Ishikawa (cell line): ENCODE measurements at regions not wholly inside any gene's neighbourhood (a gene's known extent, or its start where the extent isn't known, plus 50 kb on each side); places are given as distances from the start of the nearest gene placed in this dataset.

Experiments used
- CEBPB ChIP-seq: IDR thresholded peaks from 2 replicates; pipeline ENCODE4 v1.6.1; 2012
- EGR1 ChIP-seq: IDR thresholded peaks from 2 replicates; pipeline ENCODE4 v1.6.1; 2012
- FOXM1 ChIP-seq: IDR thresholded peaks from 2 replicates; pipeline ENCODE4 v1.6.1; 2012; ENCODE audit warnings: low read depth, borderline replicate concordance
- TAF1 ChIP-seq: IDR thresholded peaks from 2 replicates; pipeline ENCODE4 v1.6.1; 2012; ENCODE audit warnings: low read depth, mild to moderate bottlenecking
- YY1 ChIP-seq: IDR thresholded peaks from 2 replicates; pipeline ENCODE4 v1.6.1; 2012; ENCODE audit warnings: low read depth
- TF ChIP-seq, protein P1 (sequence below): IDR thresholded peaks from 2 replicates; pipeline ENCODE4 v1.6.1; 2012; ENCODE audit warnings: low read depth, mild to moderate bottlenecking

DNA sequence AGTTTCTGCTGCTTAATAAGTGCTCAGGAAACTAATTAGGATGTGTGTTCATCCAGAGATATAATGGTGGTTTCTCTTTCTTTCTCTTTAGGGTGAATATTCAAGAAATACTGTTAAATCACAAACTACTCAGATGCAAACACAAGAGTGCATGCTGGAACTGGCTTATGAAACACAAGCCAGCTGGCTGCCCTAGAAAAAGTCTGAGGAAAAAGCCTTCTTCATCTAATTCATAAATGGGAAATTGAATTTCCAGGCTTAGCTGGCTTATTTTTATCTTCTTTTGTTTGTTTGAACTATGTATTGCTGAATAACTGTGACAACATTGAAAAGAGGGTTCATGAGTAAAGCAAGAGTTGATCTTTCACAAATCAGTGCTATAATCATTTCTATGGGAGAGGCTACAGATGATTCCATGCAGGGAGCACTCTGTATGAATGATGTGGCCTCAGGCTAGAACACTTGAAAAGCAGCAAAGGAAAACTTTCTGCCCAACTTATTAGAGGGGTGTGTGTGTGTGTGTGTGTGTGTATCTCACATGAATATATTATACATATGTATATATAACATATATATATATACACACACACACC is 69.8 kb upstream of the SCEL start:
- TF ChIP-seq, protein P1, sequence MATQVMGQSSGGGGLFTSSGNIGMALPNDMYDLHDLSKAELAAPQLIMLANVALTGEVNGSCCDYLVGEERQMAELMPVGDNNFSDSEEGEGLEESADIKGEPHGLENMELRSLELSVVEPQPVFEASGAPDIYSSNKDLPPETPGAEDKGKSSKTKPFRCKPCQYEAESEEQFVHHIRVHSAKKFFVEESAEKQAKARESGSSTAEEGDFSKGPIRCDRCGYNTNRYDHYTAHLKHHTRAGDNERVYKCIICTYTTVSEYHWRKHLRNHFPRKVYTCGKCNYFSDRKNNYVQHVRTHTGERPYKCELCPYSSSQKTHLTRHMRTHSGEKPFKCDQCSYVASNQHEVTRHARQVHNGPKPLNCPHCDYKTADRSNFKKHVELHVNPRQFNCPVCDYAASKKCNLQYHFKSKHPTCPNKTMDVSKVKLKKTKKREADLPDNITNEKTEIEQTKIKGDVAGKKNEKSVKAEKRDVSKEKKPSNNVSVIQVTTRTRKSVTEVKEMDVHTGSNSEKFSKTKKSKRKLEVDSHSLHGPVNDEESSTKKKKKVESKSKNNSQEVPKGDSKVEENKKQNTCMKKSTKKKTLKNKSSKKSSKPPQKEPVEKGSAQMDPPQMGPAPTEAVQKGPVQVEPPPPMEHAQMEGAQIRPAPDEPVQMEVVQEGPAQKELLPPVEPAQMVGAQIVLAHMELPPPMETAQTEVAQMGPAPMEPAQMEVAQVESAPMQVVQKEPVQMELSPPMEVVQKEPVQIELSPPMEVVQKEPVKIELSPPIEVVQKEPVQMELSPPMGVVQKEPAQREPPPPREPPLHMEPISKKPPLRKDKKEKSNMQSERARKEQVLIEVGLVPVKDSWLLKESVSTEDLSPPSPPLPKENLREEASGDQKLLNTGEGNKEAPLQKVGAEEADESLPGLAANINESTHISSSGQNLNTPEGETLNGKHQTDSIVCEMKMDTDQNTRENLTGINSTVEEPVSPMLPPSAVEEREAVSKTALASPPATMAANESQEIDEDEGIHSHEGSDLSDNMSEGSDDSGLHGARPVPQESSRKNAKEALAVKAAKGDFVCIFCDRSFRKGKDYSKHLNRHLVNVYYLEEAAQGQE: no peak
- TF ChIP-seq YY1 (no peak), FOXM1 (no peak), CEBPB (no peak), TAF1 (no peak), EGR1 (no peak)
